Heart left ventricle (tissue), 16 donors: ENCODE measurements at regions not wholly inside any gene's neighbourhood (a gene's known extent, or its start where the extent isn't known, plus 50 kb on each side); places are given as distances from the start of the nearest gene placed in this dataset.

Source experiments
- ATAC-seq, 4 donors: fragments of 200-7000 bp; cut with Tn5 transposase; one replicate each; pipeline ENCODE4 v1.9.1; 2020 to 2022; ENCODE audit warnings: moderate library complexity in 4 of 4, mild to moderate bottlenecking in 3 of 4, moderate number of reproducible peaks in 1 of 4
- DNase-seq, 5 donors: peaks; one replicate each; pipeline ENCODE4 v3.0.0-alpha.2; 2020
- H3K27ac ChIP-seq, 12 donors: fragments of 200-600 bp; sonication (generic) in 4 of 12; one replicate each; pipeline versions ENCODE4 v1.5.0 to v1.8.0; 2016 to 2022; ENCODE audit warnings: mild to moderate bottlenecking in 2 of 12
- H3K27me3 ChIP-seq, 9 donors: fragments of 200-600 bp; sonication (generic) in 2 of 9; one replicate each; pipeline versions ENCODE4 v1.5.1 to v1.8.0; 2016 to 2022; ENCODE audit warnings: mild to moderate bottlenecking in 3 of 9
- H3K36me3 ChIP-seq, 9 donors: fragments of 200-600 bp; sonication (generic) in 2 of 9; one replicate each; pipeline versions ENCODE4 v1.5.0 to v1.8.0; 2018 to 2022; ENCODE audit warnings: mild to moderate bottlenecking in 2 of 9
- H3K4me1 ChIP-seq, 12 donors: fragments of 200-600 bp; sonication (generic) in 4 of 12; one replicate each; pipeline versions ENCODE4 v1.5.0 to v1.8.0; 2016 to 2022; ENCODE audit warnings: mild to moderate bottlenecking in 3 of 12
- H3K4me3 ChIP-seq, 12 donors: fragments of 200-600 bp; sonication (generic) in 4 of 12; one replicate each; pipeline versions ENCODE4 v1.5.0 to v1.8.0; 2017 to 2022; ENCODE audit warnings: mild to moderate bottlenecking in 9 of 12, moderate library complexity in 4 of 12
- H3K9me3 ChIP-seq, 12 donors: fragments of 200-600 bp; sonication (generic) in 4 of 12; one replicate each; pipeline versions ENCODE4 v1.5.0 to v1.8.0; 2016 to 2022; ENCODE audit warnings: mild to moderate bottlenecking in 1 of 12
- CTCF ChIP-seq, 12 donors: fragments of 200-600 bp; sonication (generic) in 4 of 12; IDR thresholded peaks; one replicate each; pipeline versions ENCODE4 v1.5.0 to v1.8.0; 2018 to 2022; ENCODE audit warnings: antibody characterized with exemption in 12 of 12, mild to moderate bottlenecking in 5 of 12
- POLR2A ChIP-seq, 2 donors: fragments of 450-650 bp; IDR thresholded peaks; one replicate each; pipeline ENCODE4 v1.6.1; 2017; ENCODE audit warnings: antibody characterized with exemption in 2 of 2, mild to moderate bottlenecking in 2 of 2, moderate library complexity in 2 of 2
- WGBS, 4 donors: extraction: QIAGEN DNeasy Blood & Tissue Kit in 2 of 4; methylation state at CpG; one replicate each; pipeline versions ENCODE4 v1.1.5 to v1.1.7; 2013 to 2018; 5-methylcytosine and 5-hydroxymethylcytosine counted together
- intact Hi-C, 10 donors: fragments of 100-400 bp; cut with DNase I; formaldehyde crosslinking; loops; one replicate each; pipeline versions ENCODE4 v1.11.1 to v1.14.2; 2022
- donor health status: ischemic (EF 13 %, LVEDD 7.1; RV severe dilation, severe dysfunction).
- donor health status: healthy with polysubstance abuse.
- donor health status: DM: no; HTN: yes; CAD: no.
- donor health status: DM: no; HTN: no; CAD: no.
- donor health status: ischemic (EF 25% LVEDD 6.9; RV normal size, moderate dysfunction).
- donor health status: ischemic (EF 25% LVEDD 5.7; RV mildly dilated, moderate dysfunction).
- donor health status: healthy.
- donor health status: DM: yes; HTN: yes; CAD: no.
- donor health status: ischemic (EF 35%, LVEDD 5.7; RV mildly dilated, moderate dysfunction).
- donor health status: nonischemic (EF 11% LVEDD 7.7; RV severe dilation, severe dysfunction).
- donor health status: DM: yes; HTN: yes; CAD: no.
- donor health status: PGD.
- donor health status: ischemic (EF 29% LVEDD 5.4; RV normal size, mild dysfunction).
- donor health status: nonischemic (EF 23%, LVEDD 6.1; RV moderate dilation, normal function).

- H3K27me3 ChIP-seq, result peaks cover 0 to 8% (median 0%) of the 10 kb centered on the region in 9 donors
- DNase-seq (no peak), ATAC-seq (no peak)
- WGBS, 4 donors, result 63 to 77% (median 76%) methylated on average over 2 of the region's 2 CpGs
- TF ChIP-seq POLR2A (IDR thresholded peaks at IDR 0.05) (no peak), CTCF (IDR thresholded peaks at IDR 0.05) (no peak)
- no peaks in the 10 kb centered on the region for H3K36me3 ChIP-seq
- no peaks in the 10 kb centered on the region for H3K4me1 ChIP-seq
- no peak overlapping the region for H3K4me3 ChIP-seq
- intact Hi-C loops, result no loop called here
- no peaks in the 10 kb centered on the region for H3K9me3 ChIP-seq
- H3K27ac ChIP-seq, result no peak overlapping the region
Measured at GRCh38 chr12:13451776-13452175, 255.2 kb downstream of the EMP1 start.

GRCh38 chr12:13450231-13451080 is 253.9 kb downstream of the EMP1 start:
- Histone ChIP-seq H3K27me3 (peaks cover 0 to 8% (median 0%) of the 10 kb centered on the region in 9 donors), H3K27ac (no peak overlapping the region), H3K36me3 (no peaks in the 10 kb centered on the region), H3K4me1 (no peaks in the 10 kb centered on the region), H3K9me3 (peaks cover 0 to 3% (median 0%) of the 10 kb centered on the region in 12 donors), H3K4me3 (no peak overlapping the region)
- intact Hi-C loops, result no loop called here
- no peak for ATAC-seq
- TF ChIP-seq POLR2A (IDR thresholded peaks at IDR 0.05) (no peak), CTCF (IDR thresholded peaks at IDR 0.05) (no peak)
- DNase-seq, result no peak
- 89 to 100% (median 95%) methylated on average over 2 of the region's 2 CpGs for WGBS, 4 donors

GRCh38 chr12:13444076-13444475 is 247.6 kb downstream of the EMP1 start:
- 88 to 90% (median 89%) methylated on average over 4 of the region's 4 CpGs for WGBS, 4 donors
- no peak for DNase-seq
- Histone ChIP-seq H3K9me3 (peaks cover 0 to 7% (median 0%) of the 10 kb centered on the region in 12 donors), H3K4me1 (peaks cover 0 to 26% (median 0%) of the 10 kb centered on the region in 12 donors), H3K27me3 (no peaks in the 10 kb centered on the region), H3K4me3 (no peak overlapping the region), H3K27ac (no peak overlapping the region), H3K36me3 (no peaks in the 10 kb centered on the region)
- TF ChIP-seq POLR2A (IDR thresholded peaks at IDR 0.05) (no peak), CTCF (IDR thresholded peaks at IDR 0.05) (no peak)
- ATAC-seq, result peak in 1 of 4 donors; percentile 37
- intact Hi-C loops, result no loop called here

- intact Hi-C loops, result no loop called here
- DNase-seq, result peak in 4 of 5 donors; percentile 34 to 74 (median 50)
- H3K27me3 ChIP-seq, result peaks cover 0 to 5% (median 0%) of the 10 kb centered on the region in 9 donors
- H3K9me3 ChIP-seq, result peaks cover 0 to 7% (median 0%) of the 10 kb centered on the region in 12 donors
- no peaks in the 10 kb centered on the region for H3K36me3 ChIP-seq
- peaks cover 0 to 26% (median 0%) of the 10 kb centered on the region in 12 donors for H3K4me1 ChIP-seq
- peak overlapping the region in 7 of 12 donors; percentile 16 to 70 (median 60) for H3K27ac ChIP-seq
- no peak overlapping the region for H3K4me3 ChIP-seq
- peak; percentile 80 to 94 (median 93) for ATAC-seq
- TF ChIP-seq POLR2A (IDR thresholded peaks at IDR 0.05) (no peak), CTCF (IDR thresholded peaks at IDR 0.05) (no peak)
Measured at GRCh38 chr12:13443498-13443897, 247.0 kb downstream of the EMP1 start.
